B cell (primary cell): ENCODE measurements at regions not wholly inside any gene's neighbourhood (a gene's known extent, or its start where the extent isn't known, plus 50 kb on each side); places are given as distances from the start of the nearest gene placed in this dataset.

ENCODE experiments used
- CTCF ChIP-seq: fragments of 200-600 bp; IDR thresholded peaks from one replicate; pipeline ENCODE4 v1.8.0; 2022; ENCODE audit warnings: antibody characterized with exemption, mild to moderate bottlenecking
- EZH2 ChIP-seq: IDR thresholded peaks from 2 replicates; pipeline ENCODE4 v1.6.1; 2012; ENCODE audit warnings: borderline replicate concordance, low read depth, mild to moderate bottlenecking, moderate library complexity, low read length; ENCODE audit not compliant: insufficient read depth, poor library complexity, severe bottlenecking

- no peak for TF ChIP-seq CTCF
- no peak for TF ChIP-seq EZH2
These were observed 797.6 kb downstream of the ROBO2 start for GRCh38 chr3:77837456-77838025.
